GM12873 (cell line): ENCODE measurements at regions not wholly inside any gene's neighbourhood (a gene's known extent, or its start where the extent isn't known, plus 50 kb on each side); places are given as distances from the start of the nearest gene placed in this dataset.

Source experiments
- CTCF ChIP-seq: IDR thresholded peaks from 2 replicates; pipeline ENCODE4 v1.5.1; 2012; ENCODE audit warnings: low read depth, mild to moderate bottlenecking, moderate library complexity, low read length, control low read depth; ENCODE audit not compliant: insufficient read depth; ENCODE audit errors: missing control alignments

- TF ChIP-seq CTCF, result no peak
Observed at GRCh38 chr18:54043484-54044251, 180.8 kb downstream of the MBD2 start.

- no peak for TF ChIP-seq CTCF
Observed at GRCh38 chr18:54035927-54036326, 188.5 kb downstream of the MBD2 start.

- TF ChIP-seq CTCF, result no peak
Observed at GRCh38 chr18:54033052-54033451, 191.4 kb downstream of the MBD2 start.

GRCh38 chr18:54032412-54032811 lies 192.1 kb downstream of the MBD2 start:
- TF ChIP-seq CTCF, result no peak

GRCh38 chr18:54031243-54031642 lies 193.2 kb downstream of the MBD2 start:
- no peak for TF ChIP-seq CTCF

- no peak for TF ChIP-seq CTCF
Observed at GRCh38 chr18:54030434-54030833, 194.0 kb downstream of the MBD2 start.

- TF ChIP-seq CTCF, result no peak
Observed at GRCh38 chr18:54023471-54023870, 201.0 kb downstream of the MBD2 start.
